Right lung (tissue), 2 donors: ENCODE measurements at regions not wholly inside any gene's neighbourhood (a gene's known extent, or its start where the extent isn't known, plus 50 kb on each side); places are given as distances from the start of the nearest gene placed in this dataset.
A peak's percentile ranks its signal among the peaks of the same experiment; 100 is the strongest.

Experiments used
- DNase-seq, 2 donors: peaks; one replicate each; pipeline ENCODE4 v3.0.0-alpha.2; 2013

DNA sequence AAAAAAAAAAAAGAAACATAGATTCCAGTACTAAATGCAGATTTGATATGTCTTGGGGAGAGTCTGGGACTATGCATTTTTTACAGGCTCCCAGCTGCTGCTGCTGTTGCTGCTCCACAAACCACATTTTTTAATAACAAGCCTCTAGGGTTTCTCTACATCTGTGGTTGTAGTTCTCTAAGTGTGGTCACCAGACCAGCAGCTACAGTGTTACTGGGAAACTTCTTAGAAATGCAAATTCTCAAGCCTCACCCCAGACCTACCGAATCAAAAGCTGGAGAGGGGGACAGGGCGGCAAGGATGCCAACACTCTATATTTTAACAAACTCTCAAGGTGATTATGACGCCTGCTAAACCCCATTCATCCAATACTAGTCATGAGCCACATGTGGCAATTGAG, 293.4 kb upstream of the PTGER4 start:
- DNase-seq: no peak

DNA sequence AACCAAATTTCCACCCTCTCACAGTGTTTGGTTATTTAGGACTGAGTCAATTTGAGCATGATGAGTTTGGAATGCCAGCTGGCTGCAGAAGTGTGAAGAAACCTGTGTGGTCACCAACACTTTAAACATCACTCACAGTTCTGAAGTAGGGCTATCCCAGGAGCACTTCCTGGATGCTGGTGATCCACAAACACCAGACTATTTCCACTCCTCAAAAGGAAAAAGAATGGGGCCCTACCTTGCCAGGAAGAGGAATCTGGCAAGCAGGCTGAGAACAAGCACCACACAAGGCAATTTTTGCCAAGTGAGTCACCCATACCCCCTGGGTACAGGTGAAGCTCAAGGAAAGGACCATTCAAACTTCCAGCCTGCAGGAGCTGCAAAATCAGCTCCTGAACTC, 294.2 kb upstream of the PTGER4 start:
- DNase-seq: no peak

DNA sequence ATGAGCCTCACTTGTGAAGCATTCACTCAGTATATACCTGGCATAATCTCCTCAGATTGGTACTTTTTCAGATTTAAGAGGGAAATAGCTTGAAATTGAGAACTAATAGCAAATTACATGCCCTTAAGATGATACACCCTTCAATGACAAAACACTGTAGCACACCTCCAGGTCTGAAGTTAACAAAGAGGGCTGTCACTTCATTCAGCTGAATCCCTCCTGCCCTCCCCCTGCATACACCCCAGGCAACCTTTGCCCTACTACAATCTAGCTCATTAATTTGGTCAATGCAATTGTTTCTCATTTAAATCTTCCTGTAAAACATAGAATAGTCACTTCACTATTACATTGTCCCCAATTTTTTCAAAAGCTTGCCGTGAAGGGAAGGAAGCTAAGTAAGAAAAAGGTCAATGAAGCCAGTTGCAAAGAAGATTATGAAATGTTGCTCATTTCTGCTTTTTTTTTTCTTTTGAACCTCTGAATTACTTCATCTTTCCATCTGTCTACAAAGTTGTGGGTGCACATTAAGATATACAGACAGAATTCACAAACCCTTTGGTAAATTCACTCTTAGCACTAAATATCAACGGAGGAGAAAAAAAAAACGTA, 294.8 kb upstream of the PTGER4 start:
- DNase-seq: no peak

DNA sequence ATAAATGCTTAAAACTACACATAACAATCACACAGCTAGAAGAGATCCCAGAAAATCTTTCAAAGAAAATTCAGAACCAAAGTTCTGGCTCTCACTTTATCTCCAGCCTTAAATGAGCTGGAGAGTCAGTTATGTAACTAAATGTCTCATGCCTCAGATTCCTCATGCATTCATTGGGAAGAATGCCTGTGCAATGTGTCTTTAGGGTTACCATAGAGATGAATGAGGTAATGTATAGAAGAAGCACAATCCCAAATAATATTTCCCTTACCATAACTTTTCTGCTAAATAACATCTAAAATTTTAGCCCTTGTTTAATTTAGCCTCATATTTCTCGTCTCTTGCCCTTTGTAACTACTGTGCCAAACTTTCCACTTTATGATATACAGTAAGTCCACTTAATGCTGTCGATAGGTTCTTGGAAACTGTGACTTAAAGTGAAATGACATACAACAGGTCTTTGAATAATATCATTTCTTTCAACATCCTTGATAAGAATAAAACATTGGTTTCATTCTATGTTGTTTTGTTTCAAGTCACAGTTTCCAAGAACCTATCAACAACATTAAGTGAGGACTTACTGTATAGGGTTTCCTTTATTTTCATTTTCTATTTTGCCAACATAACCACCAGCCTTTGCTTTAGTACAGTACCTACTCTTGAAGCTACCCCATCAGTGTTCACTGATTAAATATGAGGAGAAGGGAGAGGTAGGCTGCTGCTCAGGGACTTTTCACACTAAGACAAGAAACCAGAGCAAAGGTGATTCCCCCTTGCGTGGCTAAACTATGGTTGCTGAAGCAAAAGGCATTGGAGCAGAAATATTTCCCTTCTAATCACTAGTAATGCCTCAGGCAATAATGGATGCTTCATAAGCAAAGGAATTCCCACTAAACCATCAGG, 295.7 kb upstream of the PTGER4 start:
- no peak for DNase-seq

DNA sequence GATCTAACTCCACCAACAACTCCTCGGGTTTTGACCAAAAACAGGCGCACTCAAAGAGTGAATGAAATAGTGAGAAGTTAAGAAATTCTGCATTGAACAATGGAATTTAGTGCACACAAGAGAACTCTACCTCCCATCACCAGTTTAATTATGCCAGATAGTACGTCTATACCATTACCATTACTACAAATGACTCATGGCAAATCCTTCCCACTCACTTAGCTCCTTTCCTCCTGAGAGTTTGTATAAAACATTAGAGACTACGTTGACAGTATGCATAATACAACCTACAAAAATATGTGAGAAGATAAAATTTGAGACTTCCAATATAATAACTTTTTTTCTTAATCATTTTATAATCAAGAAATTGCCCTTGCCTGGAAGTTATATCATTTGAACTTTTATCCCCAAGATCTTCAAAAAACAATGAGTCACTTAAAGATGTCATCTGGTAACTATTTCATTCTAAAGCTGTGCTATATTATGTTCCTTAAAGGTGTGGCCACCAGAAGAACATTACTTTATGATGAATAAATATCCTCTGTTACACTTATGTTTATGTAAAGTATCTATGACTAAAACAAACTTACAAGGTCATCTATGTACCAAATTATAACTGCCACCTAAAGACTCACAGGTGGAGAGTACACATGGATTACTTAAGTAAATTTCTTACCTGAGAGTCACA, 297.9 kb upstream of the PTGER4 start:
- DNase-seq: no peak

DNA sequence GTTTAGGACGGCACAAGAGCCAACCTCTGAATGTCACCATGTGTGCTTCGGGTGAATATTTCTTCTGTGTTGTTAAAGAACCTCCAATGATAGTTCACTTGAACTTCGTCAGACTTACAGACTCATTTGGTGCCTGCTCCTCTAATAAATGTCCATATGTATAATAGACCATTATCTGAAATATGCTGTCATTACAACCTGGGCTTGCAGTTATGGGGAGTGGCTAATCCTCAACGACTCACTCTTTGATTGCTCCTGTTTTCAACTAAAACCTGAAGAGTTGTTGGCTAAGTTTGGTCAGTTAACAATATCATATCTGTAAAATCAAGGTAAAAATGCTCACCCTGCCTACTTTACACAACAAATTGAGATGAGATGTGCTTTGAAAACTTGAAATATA, 298.7 kb upstream of the PTGER4 start:
- DNase-seq: no peak

DNA sequence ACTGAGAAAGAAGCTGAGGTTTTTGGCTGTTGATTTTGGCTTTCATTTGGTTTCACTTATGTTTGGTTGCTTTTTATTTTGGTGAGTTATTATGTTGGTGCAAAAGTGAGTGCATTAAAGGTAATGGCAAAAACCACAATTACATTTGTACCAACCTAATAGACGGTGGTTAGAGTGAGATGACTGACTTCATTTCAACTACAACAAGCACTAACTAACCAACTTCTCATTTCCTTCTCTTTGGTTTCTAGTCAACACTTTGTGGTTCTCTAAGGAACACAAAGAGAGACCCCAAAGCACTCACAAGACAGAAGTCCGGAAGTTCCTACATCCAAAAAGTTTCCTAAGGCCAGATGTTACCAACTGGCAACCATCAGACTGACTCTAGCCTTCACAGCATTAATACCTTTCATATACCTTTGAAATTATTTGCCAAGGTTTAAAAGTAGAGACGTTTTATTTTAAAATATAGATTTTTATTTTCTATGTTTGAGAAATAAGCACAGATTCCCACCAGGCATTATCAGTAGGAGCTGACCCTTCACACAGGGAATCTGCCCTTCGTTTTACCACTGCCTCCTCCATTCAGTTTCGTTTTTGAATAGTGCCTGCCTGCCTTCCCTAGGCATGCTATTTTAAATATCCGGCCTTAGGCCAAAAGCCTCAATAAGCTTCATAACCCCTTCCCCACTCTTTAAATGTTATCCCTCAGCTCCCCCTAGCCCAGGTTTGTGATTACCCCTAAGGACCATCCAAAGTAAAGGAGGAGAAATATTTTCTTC, 301.1 kb upstream of the PTGER4 start:
- no peak for DNase-seq

DNA sequence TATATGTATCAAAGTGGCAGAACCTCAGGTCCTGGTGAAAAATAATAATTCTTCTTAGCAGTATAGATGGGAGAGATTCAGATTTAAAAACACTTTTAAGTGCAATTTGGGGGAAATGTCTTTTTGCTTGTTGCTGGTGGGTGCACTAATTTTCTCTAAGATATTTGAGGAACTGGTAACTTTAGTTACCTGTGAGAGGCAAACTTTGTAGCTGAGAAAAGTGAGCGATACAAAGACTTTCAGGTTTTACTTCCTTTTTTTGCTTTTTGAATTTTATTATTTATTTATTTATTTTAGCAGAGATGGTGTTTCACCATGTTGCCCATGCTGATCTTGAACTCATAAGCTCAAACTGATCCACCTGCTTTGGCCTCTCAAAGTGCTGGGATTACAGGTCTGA, 303.1 kb upstream of the PTGER4 start:
- DNase-seq: no peak

DNA sequence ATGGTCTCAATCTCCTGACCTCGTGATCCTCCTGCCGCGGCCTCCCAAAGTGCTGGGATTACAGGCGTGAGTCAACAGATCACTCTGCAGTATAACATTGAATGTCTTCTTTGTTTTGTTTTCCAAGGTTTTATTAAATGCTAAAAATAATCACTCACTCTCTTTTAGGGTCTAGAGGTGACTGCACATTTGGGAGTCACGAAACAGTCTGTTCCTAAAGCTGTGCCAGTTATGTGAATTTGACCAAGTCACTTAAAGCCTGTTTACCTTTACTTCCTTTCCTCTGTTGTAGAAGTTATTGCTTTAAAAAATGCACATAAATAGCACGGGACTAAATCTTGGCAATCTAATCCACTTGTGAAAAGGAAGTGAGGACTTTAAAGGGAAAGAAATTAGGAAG, 304.9 kb upstream of the PTGER4 start:
- no peak for DNase-seq

DNA sequence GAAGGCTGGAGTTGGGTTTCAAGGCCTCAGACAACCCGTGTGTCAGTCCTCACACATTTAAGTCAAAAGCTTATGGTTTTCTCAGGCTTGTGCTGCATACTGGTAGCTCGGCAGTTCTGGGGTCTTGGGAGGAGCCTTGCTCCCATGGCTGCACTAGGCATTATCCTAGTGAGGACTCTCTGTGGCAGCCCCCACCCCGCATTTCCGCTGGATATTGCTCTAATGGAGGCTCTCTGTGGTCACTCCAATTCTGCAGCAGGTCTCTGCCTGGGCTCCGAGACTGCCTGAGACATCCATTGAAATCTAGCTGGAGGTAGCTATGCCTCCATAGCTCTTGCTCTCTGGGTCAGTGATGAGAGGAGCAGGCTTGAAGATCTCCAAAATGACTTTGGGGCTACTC, 311.5 kb upstream of the PTGER4 start:
- no peak for DNase-seq

DNA sequence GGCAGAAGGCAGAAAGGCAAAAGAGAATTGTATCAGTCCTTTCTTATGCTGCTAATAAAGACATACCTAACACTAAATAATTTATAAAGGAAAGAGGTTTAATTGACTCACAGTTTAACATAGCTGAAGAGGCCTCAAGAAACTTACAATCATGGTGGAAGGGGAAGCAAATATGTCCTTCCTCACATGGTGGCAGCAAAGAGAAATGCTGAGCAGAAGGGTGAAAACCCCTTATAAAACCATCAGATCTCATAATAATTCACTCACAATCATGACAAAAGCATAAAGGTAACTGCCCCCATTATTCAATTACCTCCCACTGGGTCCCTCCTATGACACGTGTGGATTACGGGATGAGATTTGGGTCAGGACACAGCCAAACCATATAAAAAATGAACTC, 312.5 kb upstream of the PTGER4 start:
- DNase-seq: no peak

DNA sequence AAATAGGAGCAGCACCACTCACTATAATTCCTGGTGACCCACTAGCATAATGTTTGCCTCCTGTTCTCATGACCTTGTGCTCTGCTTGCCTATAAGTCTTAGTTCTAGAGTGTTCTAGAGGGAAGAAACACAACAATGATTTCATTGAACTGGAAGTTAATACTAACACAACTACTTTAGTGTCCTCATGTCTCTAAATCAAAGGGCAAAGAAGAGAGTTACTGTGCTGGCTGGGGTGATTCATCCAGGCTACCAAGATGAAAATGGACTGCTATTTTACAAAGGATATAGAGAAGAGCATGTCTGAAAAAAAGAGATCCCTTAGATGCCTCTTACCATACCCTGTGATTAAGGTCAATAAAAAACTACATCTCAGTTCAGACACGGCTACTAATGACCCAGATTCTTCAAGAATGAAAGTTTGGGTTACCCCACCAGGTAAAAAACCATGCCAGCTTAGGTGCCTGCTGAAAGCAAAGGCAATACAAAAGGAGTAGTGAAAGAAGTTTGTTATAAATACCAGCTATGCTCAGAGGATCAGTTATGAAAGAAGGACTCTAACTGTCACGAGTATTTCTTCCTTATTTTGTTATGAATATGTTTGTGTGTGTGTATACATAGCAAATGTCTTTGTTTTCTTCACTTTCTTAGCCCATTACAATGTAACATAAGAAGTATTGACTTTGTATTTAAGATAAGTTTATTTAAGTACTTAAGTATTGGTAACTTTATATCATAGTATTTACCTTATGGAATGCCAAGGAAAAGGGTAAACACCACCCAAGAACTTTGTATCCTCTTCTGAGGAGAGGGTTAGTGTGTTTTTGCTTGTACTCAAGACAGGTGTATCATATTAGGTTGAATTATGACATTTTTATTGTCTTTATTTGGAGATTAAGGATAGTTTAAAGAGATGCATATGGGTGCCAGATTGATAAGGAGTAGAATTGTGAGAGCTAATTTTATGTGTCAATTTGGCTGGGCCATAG, 314.1 kb upstream of the PTGER4 start:
- no peak for DNase-seq

DNA sequence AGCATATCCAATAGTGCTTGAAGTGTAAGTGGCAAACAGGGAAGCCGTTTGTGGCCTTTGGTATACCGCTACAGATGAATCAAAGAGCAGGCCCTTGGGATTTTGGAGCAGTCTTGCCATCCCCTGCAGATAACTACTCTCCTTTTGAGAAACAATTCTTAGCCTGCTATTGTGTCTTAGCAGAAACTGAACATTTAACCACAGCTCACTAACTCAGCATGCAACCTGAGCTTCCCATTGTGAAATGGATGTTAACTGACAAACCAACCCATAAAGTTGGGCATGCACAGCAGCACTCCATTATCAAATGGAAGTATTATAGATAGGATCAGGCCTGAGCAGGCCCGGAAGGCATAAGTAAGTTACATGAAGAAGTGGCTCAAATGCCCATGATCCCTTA, 315.3 kb upstream of the PTGER4 start:
- DNase-seq: no peak

DNA sequence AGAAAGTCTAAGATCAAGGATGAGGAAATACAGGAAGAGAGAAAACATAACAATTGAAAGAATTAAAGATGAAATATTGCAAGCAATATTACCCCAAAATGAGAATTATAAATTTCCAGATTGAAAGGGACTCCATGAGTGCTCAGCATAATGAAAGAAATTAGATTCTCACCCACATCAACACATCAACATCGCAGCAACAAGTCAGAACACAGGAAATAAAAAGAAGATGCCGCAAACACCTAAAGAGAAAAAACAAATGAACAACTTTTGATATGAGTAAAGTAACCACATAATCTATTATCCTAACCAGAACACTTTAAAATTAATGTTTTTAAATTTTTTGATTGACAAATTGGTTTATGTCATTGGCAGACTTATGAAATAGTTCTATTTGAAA, 318.3 kb upstream of the PTGER4 start:
- no peak for DNase-seq

DNA sequence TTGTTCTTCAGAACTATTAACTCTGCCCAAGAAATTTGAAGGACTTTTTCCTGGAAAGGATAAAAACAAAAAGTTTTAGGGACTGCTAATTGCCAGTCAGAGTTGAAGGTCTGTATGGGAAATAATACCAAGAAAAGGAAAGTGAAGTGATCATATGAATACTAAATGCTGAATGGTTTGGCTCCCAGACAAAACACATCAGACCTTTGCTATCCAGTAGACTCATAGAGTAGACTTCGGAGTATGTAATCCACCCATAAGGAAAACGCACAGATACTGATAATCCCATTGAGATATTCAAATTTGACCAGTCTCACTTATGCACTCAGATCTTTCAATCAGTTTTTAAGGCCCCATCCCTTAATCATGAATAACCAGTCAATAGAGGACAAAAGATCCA, 319.0 kb upstream of the PTGER4 start:
- DNase-seq: no peak

DNA sequence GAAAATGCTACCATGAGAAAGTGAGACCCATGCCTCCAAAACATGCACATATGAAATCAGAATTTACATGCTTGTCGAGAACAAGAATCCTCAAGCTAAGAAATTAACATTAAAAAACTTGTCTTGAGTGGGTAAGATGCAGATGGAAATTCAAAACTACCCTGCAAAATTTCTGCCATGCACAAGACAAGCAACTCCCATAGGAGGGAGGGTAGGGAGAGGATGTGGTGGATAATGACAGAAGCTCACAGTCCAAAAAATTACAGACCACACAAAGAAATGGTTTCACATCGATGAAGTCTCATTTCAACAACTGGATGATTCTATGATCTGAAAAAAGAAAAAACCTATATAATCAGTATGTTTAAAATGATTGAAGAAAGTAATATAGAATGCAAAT, 319.9 kb upstream of the PTGER4 start:
- DNase-seq: no peak

DNA sequence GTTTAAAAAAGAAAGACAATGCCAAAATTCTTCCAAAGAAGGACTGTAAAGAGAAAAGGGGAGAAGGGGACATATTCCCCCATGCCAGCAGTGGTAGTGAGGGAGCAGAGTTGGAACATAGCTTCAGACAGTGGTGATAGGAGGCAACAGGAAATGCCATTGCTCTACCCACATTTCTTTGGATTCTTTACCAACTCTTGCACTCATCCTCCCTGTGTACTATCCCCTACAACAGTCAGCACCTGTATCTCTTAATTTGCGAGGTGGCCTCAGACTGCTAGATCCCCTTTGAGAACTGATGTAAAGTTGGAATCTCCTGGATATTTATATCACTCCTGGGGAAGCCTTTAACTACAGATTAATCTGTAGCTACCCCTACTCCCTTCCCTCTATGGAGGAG, 320.6 kb upstream of the PTGER4 start:
- DNase-seq: no peak

DNA sequence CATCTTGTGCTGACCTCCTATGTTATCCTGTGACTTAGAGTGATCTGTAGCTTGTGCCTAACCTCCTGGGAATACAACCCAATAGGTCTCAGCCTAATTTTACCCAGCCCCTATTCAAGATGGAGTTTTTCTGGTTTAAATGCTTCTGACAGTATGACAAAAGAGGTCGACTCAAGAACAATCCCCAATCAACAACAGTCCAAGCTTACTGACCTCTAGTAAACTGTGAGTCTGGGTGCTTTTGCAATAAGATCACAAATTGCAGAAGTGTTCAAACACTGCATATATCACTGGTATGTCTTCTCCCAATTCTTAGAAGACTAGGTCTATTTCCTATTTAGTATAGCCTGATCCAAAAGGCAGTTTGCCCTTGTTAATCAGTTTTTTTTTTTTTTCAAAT, 323.5 kb upstream of the PTGER4 start:
- peak in 1 of 2 donors; percentile 14 for DNase-seq

DNA sequence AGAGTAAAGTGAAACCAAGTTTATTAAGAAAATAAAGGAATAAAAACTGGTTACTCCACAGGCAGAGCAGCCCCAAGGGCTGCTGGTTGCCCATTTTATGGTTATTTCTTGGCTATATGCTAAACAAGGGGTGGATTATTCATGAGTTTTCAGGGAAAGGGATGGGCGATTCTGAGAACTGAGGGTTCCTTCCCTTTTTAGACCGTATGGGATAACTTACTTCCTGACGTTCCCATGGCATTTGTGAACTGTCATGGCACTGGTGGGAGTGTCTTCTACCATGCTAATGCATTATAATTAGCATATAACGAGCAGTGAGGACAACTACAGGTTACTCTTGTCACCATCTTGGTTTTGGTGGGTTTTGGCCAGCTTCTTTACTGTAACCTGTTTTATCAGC, 323.9 kb upstream of the PTGER4 start:
- DNase-seq: no peak

DNA sequence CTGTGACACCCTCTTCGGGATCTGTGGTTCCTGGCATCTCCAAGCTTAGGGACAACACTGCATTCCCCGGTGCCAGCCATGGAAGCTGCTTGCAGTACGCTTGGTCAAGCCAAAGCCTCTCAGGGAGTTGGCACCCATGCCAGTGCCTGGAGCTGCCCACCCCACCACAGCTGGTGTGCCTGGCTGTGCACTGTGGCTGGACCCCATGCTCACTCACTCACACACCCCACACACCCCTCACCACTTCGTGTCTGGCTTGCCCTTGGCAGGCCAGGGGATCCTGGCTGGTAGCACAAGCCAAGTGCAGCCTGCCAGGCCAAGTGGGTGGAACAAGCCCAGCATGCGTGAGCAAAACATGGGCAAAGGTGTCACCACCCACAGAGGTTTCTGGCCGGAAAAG, 324.5 kb upstream of the PTGER4 start:
- no peak for DNase-seq

DNA sequence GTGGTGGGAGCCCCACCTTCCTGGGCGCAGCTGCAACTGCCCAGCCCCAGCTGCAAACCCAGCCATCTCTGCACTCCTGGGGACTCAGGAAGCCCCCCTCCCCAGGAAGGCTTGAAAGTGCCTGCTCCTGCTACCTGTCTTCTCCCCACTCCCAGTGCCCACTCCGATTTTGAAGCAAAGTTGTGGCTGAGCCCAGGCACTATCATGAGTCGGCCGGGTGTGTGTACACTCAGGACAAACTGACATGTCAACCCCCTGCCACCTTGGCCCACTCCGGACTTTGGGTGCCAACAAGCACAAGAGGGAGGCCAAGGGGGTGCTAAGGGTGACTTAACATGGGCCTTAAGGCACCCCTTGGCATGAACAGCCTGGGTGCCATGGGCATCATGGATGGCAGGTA, 325.5 kb upstream of the PTGER4 start:
- no peak for DNase-seq
